Breast epithelium (tissue), 4 donors: ENCODE measurements at regions not wholly inside any gene's neighbourhood (a gene's known extent, or its start where the extent isn't known, plus 50 kb on each side); places are given as distances from the start of the nearest gene placed in this dataset.

Source experiments
- DNase-seq, 2 donors: peaks; one replicate each; pipeline ENCODE4 v3.0.0-alpha.2; 2019; ENCODE audit warnings: low spot score in 2 of 2
- H3K27ac ChIP-seq, 2 donors: fragments of 200-600 bp; sonication (generic) in 1 of 2; one replicate each; pipeline ENCODE4 v1.5.1; 2016 to 2019; ENCODE audit warnings: mild to moderate bottlenecking in 1 of 2
- H3K27me3 ChIP-seq, 2 donors: fragments of 200-600 bp; sonication (generic) in 1 of 2; one replicate each; pipeline versions ENCODE4 v1.5.1 to v1.6.0; 2017 to 2019; ENCODE audit warnings: control low read depth in 1 of 2, mild to moderate bottlenecking in 1 of 2
- H3K36me3 ChIP-seq: fragments of 200-600 bp; one replicate; pipeline ENCODE4 v1.5.1; 2019
- H3K4me1 ChIP-seq, 2 donors: fragments of 200-600 bp; sonication (generic); one replicate each; pipeline ENCODE4 v1.5.1; 2016 to 2019; ENCODE audit warnings: control low read depth in 1 of 2
- H3K4me3 ChIP-seq, 3 donors: fragments of 200-600 bp; sonication (generic); 1 replicate in 2 of 3; 2 replicates in 1 of 3; pipeline ENCODE4 v1.5.1; 2016 to 2019; ENCODE audit warnings: mild to moderate bottlenecking in 3 of 3, moderate library complexity in 2 of 3
- H3K9me3 ChIP-seq, 2 donors: fragments of 200-600 bp; sonication (generic) in 1 of 2; one replicate each; pipeline ENCODE4 v1.5.1; 2016 to 2019; ENCODE audit warnings: control low read depth in 1 of 2
- CTCF ChIP-seq, 3 donors: fragments of 450-650 bp; IDR thresholded peaks; one replicate each; pipeline ENCODE4 v1.5.1; 2016 to 2017; ENCODE audit warnings: antibody characterized with exemption in 3 of 3, mild to moderate bottlenecking in 3 of 3, moderate library complexity in 3 of 3
- POLR2A ChIP-seq: fragments of 450-650 bp; IDR thresholded peaks from one replicate; pipeline ENCODE4 v1.6.1; 2016; ENCODE audit warnings: antibody characterized with exemption, mild to moderate bottlenecking, moderate library complexity
- POLR2AphosphoS5 ChIP-seq, 3 donors: sonication (generic); formaldehyde crosslinking; IDR thresholded peaks; one replicate each; pipeline ENCODE4 v1.6.1; 2017; ENCODE audit warnings: antibody characterized with exemption in 3 of 3
- intact Hi-C: fragments of 100-400 bp; cut with DNase I; formaldehyde crosslinking; loops from one replicate; pipeline ENCODE4 v1.15.1; 2023; ENCODE audit warnings: low total_unique reads

- no peaks in the 10 kb centered on the region for H3K27me3 ChIP-seq
- H3K9me3 ChIP-seq, result no peaks in the 10 kb centered on the region
- no peaks in the 10 kb centered on the region for H3K4me1 ChIP-seq
- no peak for TF ChIP-seq CTCF (IDR thresholded peaks at IDR 0.05)
- H3K36me3 ChIP-seq, result no peaks in the 10 kb centered on the region
- no peak overlapping the region for H3K27ac ChIP-seq
- intact Hi-C loops, result no loop called here
- H3K4me3 ChIP-seq, result no peak overlapping the region
- no peak for DNase-seq
These were observed 60.4 kb upstream of the FOXN3 start for GRCh38 chr14:89477391-89477790.

- H3K27me3 ChIP-seq, result no peaks in the 10 kb centered on the region
- no peaks in the 10 kb centered on the region for H3K36me3 ChIP-seq
- no peak overlapping the region for H3K4me3 ChIP-seq
- H3K4me1 ChIP-seq, result no peaks in the 10 kb centered on the region
- no peak for TF ChIP-seq POLR2A
- TF ChIP-seq CTCF (IDR thresholded peaks at IDR 0.05), result no peak
- TF ChIP-seq POLR2AphosphoS5 (IDR thresholded peaks at IDR 0.05), result no peak
- no peaks in the 10 kb centered on the region for H3K9me3 ChIP-seq
- intact Hi-C loops, result no loop called here
- DNase-seq, result no peak
- no peak overlapping the region for H3K27ac ChIP-seq
These were observed 59.4 kb upstream of the FOXN3 start for GRCh38 chr14:89476354-89476896.

- intact Hi-C loops, result no loop called here
- Histone ChIP-seq H3K27ac (no peak overlapping the region), H3K27me3 (no peaks in the 10 kb centered on the region), H3K9me3 (no peaks in the 10 kb centered on the region), H3K36me3 (no peaks in the 10 kb centered on the region), H3K4me3 (no peak overlapping the region), H3K4me1 (no peaks in the 10 kb centered on the region)
- no peak for TF ChIP-seq POLR2A
- TF ChIP-seq CTCF (IDR thresholded peaks at IDR 0.05), result no peak
- TF ChIP-seq POLR2AphosphoS5 (IDR thresholded peaks at IDR 0.05), result no peak
- DNase-seq, result no peak
These were observed 57.4 kb upstream of the FOXN3 start for GRCh38 chr14:89474464-89474863.

GRCh38 chr14:89473989-89474388, 57.0 kb upstream of the FOXN3 start:
- no peak for TF ChIP-seq CTCF (IDR thresholded peaks at IDR 0.05)
- TF ChIP-seq POLR2A, result no peak
- no peak for TF ChIP-seq POLR2AphosphoS5 (IDR thresholded peaks at IDR 0.05)
- Histone ChIP-seq H3K4me1 (no peaks in the 10 kb centered on the region), H3K36me3 (no peaks in the 10 kb centered on the region), H3K27ac (no peak overlapping the region), H3K9me3 (no peaks in the 10 kb centered on the region), H3K4me3 (no peak overlapping the region), H3K27me3 (no peaks in the 10 kb centered on the region)
- no peak for DNase-seq
- intact Hi-C loops, result no loop called here

- Histone ChIP-seq H3K4me3 (no peak overlapping the region), H3K27me3 (no peaks in the 10 kb centered on the region), H3K9me3 (no peaks in the 10 kb centered on the region), H3K4me1 (no peaks in the 10 kb centered on the region), H3K27ac (no peak overlapping the region), H3K36me3 (no peaks in the 10 kb centered on the region)
- DNase-seq, result no peak
- intact Hi-C loops, result no loop called here
- TF ChIP-seq POLR2AphosphoS5 (IDR thresholded peaks at IDR 0.05), result no peak
- TF ChIP-seq POLR2A, result no peak
- TF ChIP-seq CTCF (IDR thresholded peaks at IDR 0.05), result no peak
These were observed 56.5 kb upstream of the FOXN3 start for GRCh38 chr14:89473569-89473968.
